Epithelial cell of esophagus (primary cell): ENCODE measurements at regions not wholly inside any gene's neighbourhood (a gene's known extent, or its start where the extent isn't known, plus 50 kb on each side); places are given as distances from the start of the nearest gene placed in this dataset.

Source experiments
- DNase-seq: peaks from one replicate; pipeline ENCODE4 v3.0.0; 2010; ENCODE audit warnings: low read depth
- H3K4me3 ChIP-seq: 2 replicates; pipeline ENCODE4 v1.5.1; 2011; ENCODE audit warnings: mild to moderate bottlenecking, low read length, control low read depth
- CTCF ChIP-seq: IDR thresholded peaks from 2 replicates; pipeline ENCODE4 v1.5.1; 2011; ENCODE audit warnings: low read depth, mild to moderate bottlenecking, low read length, control low read depth, inconsistent platforms; ENCODE audit not compliant: insufficient read depth; ENCODE audit errors: missing control alignments

DNA sequence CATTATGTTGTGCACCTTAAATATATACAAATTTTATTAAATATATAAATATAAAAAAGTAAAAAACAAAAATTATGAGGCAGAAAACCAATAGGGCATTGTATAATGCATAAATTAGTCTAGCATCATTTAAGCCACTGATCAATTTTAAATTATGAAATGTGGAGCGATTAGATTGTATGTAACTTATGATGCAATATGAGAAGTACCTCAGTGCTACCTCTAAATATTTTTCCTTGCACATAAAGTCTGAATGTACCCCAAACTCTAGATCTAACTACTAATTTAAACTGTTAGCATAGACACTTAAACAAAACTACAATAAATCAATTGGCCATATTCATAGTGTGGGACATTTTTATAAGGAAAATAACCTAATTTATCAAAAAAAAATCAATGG lies 1178.5 kb upstream of the MIR17HG start:
- TF ChIP-seq CTCF: no peak
- DNase-seq: no peak
- H3K4me3 ChIP-seq: no peak overlapping the region

DNA sequence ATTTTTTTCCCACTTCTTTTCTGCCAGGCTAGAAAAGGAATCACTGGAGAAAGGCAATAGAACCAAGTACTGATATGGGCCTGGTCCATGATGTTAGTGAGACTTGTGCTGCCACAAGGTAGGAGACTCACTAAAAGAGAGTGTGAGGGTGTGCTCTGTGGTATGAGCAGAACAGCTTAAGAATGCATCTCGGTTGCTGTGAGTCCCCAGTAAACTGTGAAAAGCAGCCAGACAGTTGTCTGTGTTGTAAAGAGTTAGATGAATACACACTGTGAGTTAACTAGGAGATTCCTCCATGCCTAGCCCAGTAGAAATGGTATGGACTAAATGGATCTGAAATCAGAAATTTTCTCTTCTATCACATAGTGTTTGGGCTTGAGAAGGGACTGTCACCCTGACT lies 1177.3 kb upstream of the MIR17HG start:
- H3K4me3 ChIP-seq: no peak overlapping the region
- DNase-seq: no peak
- no peak for TF ChIP-seq CTCF

GRCh38 chr13:90171649-90172048 lies 1175.8 kb upstream of the MIR17HG start:
- DNase-seq: no peak
- no peak overlapping the region for H3K4me3 ChIP-seq
- TF ChIP-seq CTCF: no peak

DNA sequence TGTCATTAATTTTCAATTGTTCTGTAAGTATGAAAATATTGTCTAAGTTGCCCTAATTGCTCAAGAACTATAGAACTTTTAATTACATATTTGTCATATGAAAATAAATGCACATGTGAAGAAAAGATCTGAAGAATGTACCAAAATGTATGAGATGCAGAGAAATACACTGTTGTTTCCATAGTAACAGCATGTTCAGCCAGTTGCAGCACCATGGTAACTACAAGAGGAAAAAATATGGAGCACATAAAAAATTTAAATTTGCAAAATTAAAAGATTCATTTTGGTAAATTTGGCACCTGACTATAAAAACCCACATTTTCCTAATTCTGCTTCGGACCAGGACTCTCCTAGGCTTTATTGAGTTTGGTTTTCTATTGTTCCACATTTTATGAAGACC lies 1170.0 kb upstream of the MIR17HG start:
- no peak for TF ChIP-seq CTCF
- no peak overlapping the region for H3K4me3 ChIP-seq
- DNase-seq: no peak

- DNase-seq: no peak
- H3K4me3 ChIP-seq: no peak overlapping the region
- no peak for TF ChIP-seq CTCF
These were observed 1163.1 kb upstream of the MIR17HG start for GRCh38 chr13:90184355-90184754.

DNA sequence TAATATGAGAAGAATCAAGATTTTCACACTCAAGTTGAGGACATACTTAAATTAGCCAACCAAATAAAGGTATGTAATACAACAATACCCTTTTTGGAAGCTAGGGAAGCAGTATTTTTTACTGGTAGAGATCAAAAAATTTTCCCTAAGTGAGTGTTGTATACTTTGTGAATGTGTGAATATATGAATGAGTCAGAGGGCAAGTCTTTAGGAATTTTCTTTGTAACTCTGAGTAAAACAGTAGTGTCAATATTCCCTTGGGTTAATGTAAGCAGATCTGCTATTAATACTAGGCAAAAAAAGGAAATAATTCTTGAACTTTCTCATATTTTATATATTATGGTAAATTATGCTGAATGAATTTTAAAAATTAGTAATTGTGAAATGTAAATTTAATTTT lies 1161.8 kb upstream of the MIR17HG start:
- H3K4me3 ChIP-seq: no peak overlapping the region
- peak; percentile 46 for DNase-seq
- TF ChIP-seq CTCF: no peak

- no peak for DNase-seq
- no peak for TF ChIP-seq CTCF
- H3K4me3 ChIP-seq: no peak overlapping the region
These were observed 1159.8 kb upstream of the MIR17HG start for GRCh38 chr13:90187478-90188350.
